ENCODE measurements at regions not wholly inside any gene's neighbourhood (a gene's known extent, or its start where the extent isn't known, plus 50 kb on each side); places are given as distances from the start of the nearest gene placed in this dataset.

DNA sequence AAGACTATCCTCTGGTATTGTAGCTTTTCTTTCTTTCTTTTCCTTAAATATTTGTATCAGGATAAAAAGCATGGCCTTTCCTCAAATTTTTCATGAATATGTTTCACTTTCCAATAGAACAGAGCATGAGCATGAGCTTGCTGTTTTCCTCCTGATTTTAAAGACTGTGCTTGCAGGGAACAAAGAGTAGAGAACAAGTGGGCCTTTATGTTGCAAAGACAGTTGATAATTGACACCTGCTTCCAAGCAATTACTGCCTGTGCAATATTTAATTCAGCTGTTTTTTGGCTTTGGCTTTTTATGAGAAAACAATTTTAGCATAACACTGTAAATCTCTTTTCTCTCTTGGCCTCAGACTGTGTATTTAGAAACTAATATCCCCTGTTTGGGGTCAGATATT lies 263.6 kb upstream of the AZI2 start:
- Histone ChIP-seq H3K4me3 (no peak overlapping the region), H3K9ac (ENCODE audit: control insufficient read depth, insufficient read depth, low read length) (no peak overlapping the region), H2AFZ (ENCODE audit: control insufficient read depth, low read depth, low read length) (no peak overlapping the region), H3K27me3 (replicated peaks in 1 of 2; ENCODE audit: control insufficient read depth in 2 of 2, insufficient read depth in 2 of 2, low read length in 1 of 2) (no peaks in the 10 kb centered on the region), H3K4me2 (ENCODE audit: control insufficient read depth, insufficient read depth) (no peak overlapping the region), H4K20me1 (ENCODE audit: control insufficient read depth, insufficient read depth) (no peaks in the 10 kb centered on the region), H3K36me3 (ENCODE audit: control insufficient read depth in 2 of 2, insufficient read depth in 2 of 2, low read length in 1 of 2) (no peaks in the 10 kb centered on the region), H3K9me3 (replicated peaks; ENCODE audit: control insufficient read depth, insufficient read depth, low read length) (no peaks in the 10 kb centered on the region), H3K79me2 (ENCODE audit: control insufficient read depth, insufficient read depth, low read length) (no peaks in the 10 kb centered on the region), H3K4me1 (ENCODE audit: control insufficient read depth, insufficient read depth, low read length) (no peaks in the 10 kb centered on the region), H3K27ac (ENCODE audit: control insufficient read depth, insufficient read depth) (no peak overlapping the region)
- in situ Hi-C loops (cut with MboI) (no loop called here), intact Hi-C loops (cut with micrococcal nuclease; ENCODE audit: unreplicated experiment) (no loop called here)
- no peak for FAIRE-seq
- ATAC-seq: no peak
- no peak for DNase-seq (ENCODE audit: low read depth, low spot score)
- BruUV-seq (replicated peaks): no TSS peak
- ChIA-PET SMC1A (ENCODE audit: uncharacterized antibody, unreplicated experiment) (no interaction called here), POLR2A (no interaction called here), CTCF (no interaction called here), RAD21 (ENCODE audit: unreplicated experiment) (no interaction called here)
- TF ChIP-seq MYC (IDR thresholded peaks at IDR 0.05; ENCODE audit: insufficient read depth, insufficient read length, insufficient replicate concordance, low read length, severe bottlenecking): no peak
- TF ChIP-seq, protein P1, sequence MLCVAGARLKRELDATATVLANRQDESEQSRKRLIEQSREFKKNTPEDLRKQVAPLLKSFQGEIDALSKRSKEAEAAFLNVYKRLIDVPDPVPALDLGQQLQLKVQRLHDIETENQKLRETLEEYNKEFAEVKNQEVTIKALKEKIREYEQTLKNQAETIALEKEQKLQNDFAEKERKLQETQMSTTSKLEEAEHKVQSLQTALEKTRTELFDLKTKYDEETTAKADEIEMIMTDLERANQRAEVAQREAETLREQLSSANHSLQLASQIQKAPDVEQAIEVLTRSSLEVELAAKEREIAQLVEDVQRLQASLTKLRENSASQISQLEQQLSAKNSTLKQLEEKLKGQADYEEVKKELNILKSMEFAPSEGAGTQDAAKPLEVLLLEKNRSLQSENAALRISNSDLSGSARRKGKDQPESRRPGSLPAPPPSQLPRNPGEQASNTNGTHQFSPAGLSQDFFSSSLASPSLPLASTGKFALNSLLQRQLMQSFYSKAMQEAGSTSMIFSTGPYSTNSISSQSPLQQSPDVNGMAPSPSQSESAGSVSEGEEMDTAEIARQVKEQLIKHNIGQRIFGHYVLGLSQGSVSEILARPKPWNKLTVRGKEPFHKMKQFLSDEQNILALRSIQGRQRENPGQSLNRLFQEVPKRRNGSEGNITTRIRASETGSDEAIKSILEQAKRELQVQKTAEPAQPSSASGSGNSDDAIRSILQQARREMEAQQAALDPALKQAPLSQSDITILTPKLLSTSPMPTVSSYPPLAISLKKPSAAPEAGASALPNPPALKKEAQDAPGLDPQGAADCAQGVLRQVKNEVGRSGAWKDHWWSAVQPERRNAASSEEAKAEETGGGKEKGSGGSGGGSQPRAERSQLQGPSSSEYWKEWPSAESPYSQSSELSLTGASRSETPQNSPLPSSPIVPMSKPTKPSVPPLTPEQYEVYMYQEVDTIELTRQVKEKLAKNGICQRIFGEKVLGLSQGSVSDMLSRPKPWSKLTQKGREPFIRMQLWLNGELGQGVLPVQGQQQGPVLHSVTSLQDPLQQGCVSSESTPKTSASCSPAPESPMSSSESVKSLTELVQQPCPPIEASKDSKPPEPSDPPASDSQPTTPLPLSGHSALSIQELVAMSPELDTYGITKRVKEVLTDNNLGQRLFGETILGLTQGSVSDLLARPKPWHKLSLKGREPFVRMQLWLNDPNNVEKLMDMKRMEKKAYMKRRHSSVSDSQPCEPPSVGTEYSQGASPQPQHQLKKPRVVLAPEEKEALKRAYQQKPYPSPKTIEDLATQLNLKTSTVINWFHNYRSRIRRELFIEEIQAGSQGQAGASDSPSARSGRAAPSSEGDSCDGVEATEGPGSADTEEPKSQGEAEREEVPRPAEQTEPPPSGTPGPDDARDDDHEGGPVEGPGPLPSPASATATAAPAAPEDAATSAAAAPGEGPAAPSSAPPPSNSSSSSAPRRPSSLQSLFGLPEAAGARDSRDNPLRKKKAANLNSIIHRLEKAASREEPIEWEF (IDR thresholded peaks at IDR 0.05; ENCODE audit: insufficient replicate concordance, low read depth, low read length): no peak
- TF ChIP-seq NRF1 (conservative IDR thresholded peaks at IDR 0.05; ENCODE audit: low read depth, low read length): no peak
- TF ChIP-seq, protein P2, sequence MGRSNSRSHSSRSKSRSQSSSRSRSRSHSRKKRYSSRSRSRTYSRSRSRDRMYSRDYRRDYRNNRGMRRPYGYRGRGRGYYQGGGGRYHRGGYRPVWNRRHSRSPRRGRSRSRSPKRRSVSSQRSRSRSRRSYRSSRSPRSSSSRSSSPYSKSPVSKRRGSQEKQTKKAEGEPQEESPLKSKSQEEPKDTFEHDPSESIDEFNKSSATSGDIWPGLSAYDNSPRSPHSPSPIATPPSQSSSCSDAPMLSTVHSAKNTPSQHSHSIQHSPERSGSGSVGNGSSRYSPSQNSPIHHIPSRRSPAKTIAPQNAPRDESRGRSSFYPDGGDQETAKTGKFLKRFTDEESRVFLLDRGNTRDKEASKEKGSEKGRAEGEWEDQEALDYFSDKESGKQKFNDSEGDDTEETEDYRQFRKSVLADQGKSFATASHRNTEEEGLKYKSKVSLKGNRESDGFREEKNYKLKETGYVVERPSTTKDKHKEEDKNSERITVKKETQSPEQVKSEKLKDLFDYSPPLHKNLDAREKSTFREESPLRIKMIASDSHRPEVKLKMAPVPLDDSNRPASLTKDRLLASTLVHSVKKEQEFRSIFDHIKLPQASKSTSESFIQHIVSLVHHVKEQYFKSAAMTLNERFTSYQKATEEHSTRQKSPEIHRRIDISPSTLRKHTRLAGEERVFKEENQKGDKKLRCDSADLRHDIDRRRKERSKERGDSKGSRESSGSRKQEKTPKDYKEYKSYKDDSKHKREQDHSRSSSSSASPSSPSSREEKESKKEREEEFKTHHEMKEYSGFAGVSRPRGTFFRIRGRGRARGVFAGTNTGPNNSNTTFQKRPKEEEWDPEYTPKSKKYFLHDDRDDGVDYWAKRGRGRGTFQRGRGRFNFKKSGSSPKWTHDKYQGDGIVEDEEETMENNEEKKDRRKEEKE (IDR thresholded peaks at IDR 0.05): no peak
- no peak for TF ChIP-seq CREM (IDR thresholded peaks at IDR 0.05; ENCODE audit: low read depth)
- no peak for TF ChIP-seq RELA (IDR thresholded peaks at IDR 0.05; ENCODE audit: borderline replicate concordance, partially characterized antibody)
- TF ChIP-seq EP300 (IDR thresholded peaks at IDR 0.05; ENCODE audit: borderline replicate concordance in 1 of 2, control insufficient read depth in 1 of 2, low read depth in 2 of 2, low read length in 2 of 2): no peak
- no peak for TF ChIP-seq RCOR1 (conservative IDR thresholded peaks at IDR 0.05; ENCODE audit: low read depth, low read length)
- TF ChIP-seq FOS (IDR thresholded peaks at IDR 0.05; ENCODE audit: borderline replicate concordance, extremely low read depth, insufficient read length): no peak
- TF ChIP-seq CBX3 (IDR thresholded peaks at IDR 0.05; ENCODE audit: borderline replicate concordance, low read depth): no peak
- TF ChIP-seq MEF2B (IDR thresholded peaks at IDR 0.05; ENCODE audit: partially characterized antibody, poor library complexity, severe bottlenecking): no peak
- TF ChIP-seq, protein P3, sequence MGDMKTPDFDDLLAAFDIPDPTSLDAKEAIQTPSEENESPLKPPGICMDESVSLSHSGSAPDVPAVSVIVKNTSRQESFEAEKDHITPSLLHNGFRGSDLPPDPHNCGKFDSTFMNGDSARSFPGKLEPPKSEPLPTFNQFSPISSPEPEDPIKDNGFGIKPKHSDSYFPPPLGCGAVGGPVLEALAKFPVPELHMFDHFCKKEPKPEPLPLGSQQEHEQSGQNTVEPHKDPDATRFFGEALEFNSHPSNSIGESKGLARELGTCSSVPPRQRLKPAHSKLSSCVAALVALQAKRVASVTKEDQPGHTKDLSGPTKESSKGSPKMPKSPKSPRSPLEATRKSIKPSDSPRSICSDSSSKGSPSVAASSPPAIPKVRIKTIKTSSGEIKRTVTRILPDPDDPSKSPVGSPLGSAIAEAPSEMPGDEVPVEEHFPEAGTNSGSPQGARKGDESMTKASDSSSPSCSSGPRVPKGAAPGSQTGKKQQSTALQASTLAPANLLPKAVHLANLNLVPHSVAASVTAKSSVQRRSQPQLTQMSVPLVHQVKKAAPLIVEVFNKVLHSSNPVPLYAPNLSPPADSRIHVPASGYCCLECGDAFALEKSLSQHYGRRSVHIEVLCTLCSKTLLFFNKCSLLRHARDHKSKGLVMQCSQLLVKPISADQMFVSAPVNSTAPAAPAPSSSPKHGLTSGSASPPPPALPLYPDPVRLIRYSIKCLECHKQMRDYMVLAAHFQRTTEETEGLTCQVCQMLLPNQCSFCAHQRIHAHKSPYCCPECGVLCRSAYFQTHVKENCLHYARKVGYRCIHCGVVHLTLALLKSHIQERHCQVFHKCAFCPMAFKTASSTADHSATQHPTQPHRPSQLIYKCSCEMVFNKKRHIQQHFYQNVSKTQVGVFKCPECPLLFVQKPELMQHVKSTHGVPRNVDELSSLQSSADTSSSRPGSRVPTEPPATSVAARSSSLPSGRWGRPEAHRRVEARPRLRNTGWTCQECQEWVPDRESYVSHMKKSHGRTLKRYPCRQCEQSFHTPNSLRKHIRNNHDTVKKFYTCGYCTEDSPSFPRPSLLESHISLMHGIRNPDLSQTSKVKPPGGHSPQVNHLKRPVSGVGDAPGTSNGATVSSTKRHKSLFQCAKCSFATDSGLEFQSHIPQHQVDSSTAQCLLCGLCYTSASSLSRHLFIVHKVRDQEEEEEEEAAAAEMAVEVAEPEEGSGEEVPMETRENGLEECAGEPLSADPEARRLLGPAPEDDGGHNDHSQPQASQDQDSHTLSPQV (IDR thresholded peaks at IDR 0.05): no peak
- TF ChIP-seq POLR2AphosphoS2 (IDR thresholded peaks at IDR 0.05; ENCODE audit: low read depth, low read length): no peak

Measured in GM12878 (cell line).